ENCODE measurements at regions not wholly inside any gene's neighbourhood (a gene's known extent, or its start where the extent isn't known, plus 50 kb on each side); places are given as distances from the start of the nearest gene placed in this dataset.

DNA sequence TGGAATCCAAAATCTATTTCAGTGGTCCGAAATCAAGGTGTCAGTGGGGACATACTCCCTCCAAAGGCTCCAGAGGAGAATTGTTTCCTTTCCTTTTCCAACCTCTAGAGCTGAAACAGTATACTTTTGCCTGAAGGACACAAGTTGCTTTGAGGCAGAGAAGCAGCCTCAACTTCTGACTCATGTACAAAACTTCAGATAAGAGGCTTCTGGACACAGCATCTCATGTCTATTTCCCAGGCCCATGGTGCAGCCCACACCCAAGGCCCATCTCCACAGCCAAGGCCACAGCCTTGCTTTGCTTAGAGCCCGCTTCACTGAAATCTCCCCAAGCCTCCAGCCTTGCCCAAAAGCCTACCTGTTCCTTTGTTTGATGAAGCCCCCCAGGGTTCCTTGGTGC is 68.9 kb downstream of the ZNF467 start:
- no peaks in the 10 kb centered on the region for H3K27me3 ChIP-seq (ENCODE audit: control insufficient read depth in 2 of 2, insufficient read depth in 2 of 2, low read length in 2 of 2)
- intact Hi-C loops (cut with micrococcal nuclease) = no loop called here

DNA sequence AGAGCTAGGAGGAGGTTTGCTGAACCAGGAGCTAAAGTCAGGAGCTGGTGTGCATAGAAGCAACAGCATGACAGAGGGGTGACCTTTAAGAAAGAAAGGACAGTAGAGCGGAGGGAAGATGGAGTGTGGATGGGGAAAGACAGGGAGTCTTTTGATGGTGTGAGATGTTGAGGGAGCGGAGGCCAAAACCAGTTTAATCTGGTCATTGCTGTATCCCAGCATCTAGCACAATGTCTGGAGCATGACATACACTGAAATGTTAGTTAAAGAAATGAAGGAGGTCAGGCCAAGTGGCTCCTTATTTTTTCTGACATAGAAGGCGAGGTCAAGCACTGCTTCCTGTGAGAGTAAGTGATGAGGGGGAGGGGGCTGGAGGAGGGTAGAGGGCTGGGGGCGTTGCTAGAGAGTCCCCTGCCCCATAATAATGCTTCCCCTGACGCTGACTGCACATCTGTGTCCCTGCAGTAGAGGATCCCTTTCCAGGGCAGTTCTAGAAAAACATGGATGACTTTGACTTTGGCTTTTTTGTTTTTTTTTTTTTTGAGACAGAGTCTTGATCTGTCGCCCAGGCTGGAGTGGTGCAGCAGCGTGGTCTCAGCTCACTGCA is 70.2 kb downstream of the ZNF467 start:
- no peak overlapping the region for H2AFZ ChIP-seq (ENCODE audit: insufficient read depth, low read depth, low read length, poor library complexity, severe bottlenecking)
- peaks cover 16% of the 10 kb centered on the region for H3K4me1 Mint-ChIP-seq
- no peaks in the 10 kb centered on the region for H3K36me3 ChIP-seq (replicated peaks in 1 of 2; ENCODE audit: control insufficient read depth in 1 of 2, insufficient read depth in 2 of 2, low read length in 2 of 2)

More for the DNA sequence above, 68.9 kb downstream of the ZNF467 start:
- TF ChIP-seq, protein P1, sequence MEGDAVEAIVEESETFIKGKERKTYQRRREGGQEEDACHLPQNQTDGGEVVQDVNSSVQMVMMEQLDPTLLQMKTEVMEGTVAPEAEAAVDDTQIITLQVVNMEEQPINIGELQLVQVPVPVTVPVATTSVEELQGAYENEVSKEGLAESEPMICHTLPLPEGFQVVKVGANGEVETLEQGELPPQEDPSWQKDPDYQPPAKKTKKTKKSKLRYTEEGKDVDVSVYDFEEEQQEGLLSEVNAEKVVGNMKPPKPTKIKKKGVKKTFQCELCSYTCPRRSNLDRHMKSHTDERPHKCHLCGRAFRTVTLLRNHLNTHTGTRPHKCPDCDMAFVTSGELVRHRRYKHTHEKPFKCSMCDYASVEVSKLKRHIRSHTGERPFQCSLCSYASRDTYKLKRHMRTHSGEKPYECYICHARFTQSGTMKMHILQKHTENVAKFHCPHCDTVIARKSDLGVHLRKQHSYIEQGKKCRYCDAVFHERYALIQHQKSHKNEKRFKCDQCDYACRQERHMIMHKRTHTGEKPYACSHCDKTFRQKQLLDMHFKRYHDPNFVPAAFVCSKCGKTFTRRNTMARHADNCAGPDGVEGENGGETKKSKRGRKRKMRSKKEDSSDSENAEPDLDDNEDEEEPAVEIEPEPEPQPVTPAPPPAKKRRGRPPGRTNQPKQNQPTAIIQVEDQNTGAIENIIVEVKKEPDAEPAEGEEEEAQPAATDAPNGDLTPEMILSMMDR (IDR thresholded peaks at IDR 0.05) = no peak
- no peak for DNase-seq
- H3K27ac Mint-ChIP-seq = peak overlapping the region in 1 of 7 donors; percentile 21
- Histone ChIP-seq H3K4me1 (ENCODE audit: control insufficient read depth in 1 of 2, insufficient read depth in 2 of 2, low read length in 2 of 2) (peaks cover 0 to 15% of the 10 kb centered on the region in 2 donors), H3K36me3 (replicated peaks in 1 of 2; ENCODE audit: control insufficient read depth in 1 of 2, insufficient read depth in 2 of 2, low read length in 2 of 2) (no peaks in the 10 kb centered on the region), H3K9me3 (replicated peaks in 1 of 2; ENCODE audit: control insufficient read depth in 1 of 2, insufficient read depth in 1 of 2, low read length in 2 of 2) (peaks cover 24 to 43% of the 10 kb centered on the region in 2 donors), H3K4me2 (replicated peaks; ENCODE audit: extremely low read depth, low read length, poor library complexity, severe bottlenecking) (no peak overlapping the region), H3K4me3 (replicated peaks in 1 of 3; ENCODE audit: low read depth in 2 of 3, low read length in 3 of 3) (no peak overlapping the region), H2AFZ (ENCODE audit: insufficient read depth, low read depth, low read length, poor library complexity, severe bottlenecking) (no peak overlapping the region), H4K20me1 (ENCODE audit: insufficient read depth, low read length) (no peaks in the 10 kb centered on the region), H3K79me2 (ENCODE audit: insufficient read depth, low read length) (no peaks in the 10 kb centered on the region), H3K9ac (ENCODE audit: insufficient read depth, low read length, poor library complexity, severe bottlenecking) (no peak overlapping the region), H3K27ac (ENCODE audit: low read depth in 1 of 2, low read length in 2 of 2) (no peak overlapping the region)
- H3K4me1 Mint-ChIP-seq = peaks cover 16% of the 10 kb centered on the region
- WGBS (ENCODE audit: insufficient coverage) = no CpG with 5 or more reads among the region's 2 CpGs
- H3K36me3 Mint-ChIP-seq = no peaks in the 10 kb centered on the region
- H3K9me3 Mint-ChIP-seq = peaks cover 24 to 51% (median 33%) of the 10 kb centered on the region in 7 donors
- no peak overlapping the region for H3K4me3 Mint-ChIP-seq
- H3K27me3 Mint-ChIP-seq (ENCODE audit: low read depth in 3 of 3) = peaks cover 0 to 9% (median 4%) of the 10 kb centered on the region in 3 donors

More for the DNA sequence above, 70.2 kb downstream of the ZNF467 start:
- H3K27me3 Mint-ChIP-seq (ENCODE audit: low read depth in 3 of 3) = peaks cover 0 to 8% (median 5%) of the 10 kb centered on the region in 3 donors
- TF ChIP-seq, protein P1 (IDR thresholded peaks at IDR 0.05) = no peak
- Histone ChIP-seq H3K4me2 (replicated peaks; ENCODE audit: extremely low read depth, low read length, poor library complexity, severe bottlenecking) (no peak overlapping the region), H3K9ac (ENCODE audit: insufficient read depth, low read length, poor library complexity, severe bottlenecking) (no peak overlapping the region), H3K9me3 (replicated peaks in 1 of 2; ENCODE audit: control insufficient read depth in 1 of 2, insufficient read depth in 1 of 2, low read length in 2 of 2) (peaks cover 24 to 38% of the 10 kb centered on the region in 2 donors), H3K27ac (ENCODE audit: low read depth in 1 of 2, low read length in 2 of 2) (no peak overlapping the region), H3K79me2 (ENCODE audit: insufficient read depth, low read length) (no peaks in the 10 kb centered on the region), H3K4me3 (replicated peaks in 1 of 3; ENCODE audit: low read depth in 2 of 3, low read length in 3 of 3) (no peak overlapping the region), H3K4me1 (ENCODE audit: control insufficient read depth in 1 of 2, insufficient read depth in 2 of 2, low read length in 2 of 2) (peaks cover 0 to 15% of the 10 kb centered on the region in 2 donors), H4K20me1 (ENCODE audit: insufficient read depth, low read length) (no peaks in the 10 kb centered on the region), H3K27me3 (ENCODE audit: control insufficient read depth in 2 of 2, insufficient read depth in 2 of 2, low read length in 2 of 2) (no peaks in the 10 kb centered on the region)
- peaks cover 21 to 50% (median 32%) of the 10 kb centered on the region in 7 donors for H3K9me3 Mint-ChIP-seq
- H3K36me3 Mint-ChIP-seq = no peaks in the 10 kb centered on the region
- WGBS (ENCODE audit: insufficient coverage) = 94% methylated on average over 5 of the region's 7 CpGs
- no peak for DNase-seq
- no peak overlapping the region for H3K27ac Mint-ChIP-seq
- intact Hi-C loops (cut with micrococcal nuclease) = no loop called here
- no peak overlapping the region for H3K4me3 Mint-ChIP-seq

All from CD14-positive monocyte (primary cell).